Activated T-cell treated with anti-CD3 and anti-CD28 coated beads, Interleukin-2, amount 50 U/mL, for 1 hour (primary cell): ENCODE measurements at regions not wholly inside any gene's neighbourhood (a gene's known extent, or its start where the extent isn't known, plus 50 kb on each side); places are given as distances from the start of the nearest gene placed in this dataset.
A peak's percentile ranks its signal among the peaks of the same experiment; 100 is the strongest.
"Not testable (repeated sequence)": the region's sequence is repeated elsewhere in the genome, so short reads cannot be mapped to it uniquely, and the experiment has no call there.

Experiments used
- DNase-seq: peaks from one replicate; pipeline ENCODE4 v3.0.0-alpha.2; 2020

DNA sequence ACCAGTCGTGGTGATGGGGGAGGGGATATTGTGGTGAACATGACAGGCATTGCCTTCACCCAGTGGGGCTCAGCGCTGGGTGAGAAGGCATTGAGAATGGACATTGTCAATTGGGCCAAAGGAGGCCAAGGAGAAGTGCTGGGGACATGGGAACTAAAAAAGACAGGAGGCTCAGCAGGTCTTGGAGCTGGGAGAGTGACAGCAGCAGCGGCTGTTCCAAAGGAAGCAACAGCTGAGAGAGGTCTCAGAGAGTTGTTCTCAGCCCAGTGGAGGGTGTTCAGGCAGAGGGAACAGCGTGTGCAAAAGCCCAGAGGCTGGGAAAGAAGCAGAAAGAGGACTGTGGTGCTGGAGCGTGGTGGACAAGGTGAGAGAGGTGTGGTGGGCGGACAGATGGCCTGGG is 56.6 kb upstream of the ASNS start:
- not testable (repeated sequence) for DNase-seq

DNA sequence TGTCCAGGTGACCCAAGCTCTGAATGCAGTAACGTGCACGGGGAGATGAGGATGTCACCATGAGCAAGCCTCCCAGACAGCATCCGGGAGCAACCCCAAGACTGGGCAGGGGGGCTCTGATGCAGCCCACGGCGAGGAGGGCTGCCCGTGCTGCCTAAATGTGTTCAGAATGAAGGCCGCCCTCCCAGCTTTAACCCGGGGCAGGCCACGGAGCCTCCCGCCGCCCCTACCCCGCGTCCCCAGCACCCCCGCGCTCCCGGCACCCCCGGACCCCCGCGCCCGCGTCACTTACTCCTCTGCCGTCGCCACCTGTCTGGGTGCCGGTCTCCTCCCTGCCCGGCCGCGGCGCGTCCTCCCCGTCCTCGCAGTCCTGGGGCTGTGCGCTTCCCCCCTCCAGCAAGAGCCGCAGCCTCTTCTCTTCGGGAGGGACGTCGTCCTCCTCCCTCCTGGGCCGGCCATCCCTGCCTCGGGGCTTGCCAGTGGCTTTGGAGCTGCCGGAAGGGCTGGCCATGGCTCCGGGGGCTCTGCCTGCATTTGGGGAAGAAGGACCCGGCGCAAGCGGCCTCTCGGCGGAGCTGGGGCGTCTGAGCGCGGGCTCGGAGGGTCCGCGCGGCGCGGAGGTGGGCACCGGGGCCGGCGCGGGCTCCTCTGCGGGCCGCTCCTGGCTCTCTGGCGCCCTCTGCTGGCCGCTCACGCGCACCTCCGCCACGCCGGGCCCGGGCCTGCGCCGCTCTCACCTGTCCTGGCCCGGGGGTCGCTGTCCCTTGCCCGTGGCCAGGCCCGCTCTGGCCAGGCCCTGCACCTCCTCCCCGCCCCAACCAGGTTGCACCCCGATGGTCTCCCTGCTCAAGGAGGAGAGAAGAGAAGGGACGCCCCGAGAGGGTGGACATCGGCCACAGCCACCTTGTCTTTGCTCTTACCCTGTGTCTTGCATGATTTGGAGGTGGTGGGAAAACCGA is 55.9 kb upstream of the ASNS start:
- peak; percentile 78 for DNase-seq
